NCI-H748 (cell line): ENCODE measurements at regions not wholly inside any gene's neighbourhood (a gene's known extent, or its start where the extent isn't known, plus 50 kb on each side); places are given as distances from the start of the nearest gene placed in this dataset.
A peak's percentile ranks its signal among the peaks of the same experiment; 100 is the strongest.

Experiments used
- DNase-seq: peaks from one replicate; lab custom pipeline; 2025; ENCODE audit not compliant: unreplicated experiment; lab: John Stamatoyannopoulos, UW

GRCh38 chr13:85666356-85666755 is 132.9 kb downstream of the SLITRK6 start:
- DNase-seq: peak; percentile 80

GRCh38 chr13:85665286-85665685 is 133.9 kb downstream of the SLITRK6 start:
- peak; percentile 35 for DNase-seq

- DNase-seq: no peak
Observed at GRCh38 chr13:85663856-85664255, 135.4 kb downstream of the SLITRK6 start.

GRCh38 chr13:85662186-85662585 is 137.0 kb downstream of the SLITRK6 start:
- no peak for DNase-seq

- no peak for DNase-seq
Observed at GRCh38 chr13:85661675-85662074, 137.5 kb downstream of the SLITRK6 start.

- DNase-seq: no peak
Observed at GRCh38 chr13:85659493-85659892, 139.7 kb downstream of the SLITRK6 start.

- DNase-seq: peak; percentile 68
Observed at GRCh38 chr13:85657942-85658341, 141.3 kb downstream of the SLITRK6 start.

- no peak for DNase-seq
Observed at GRCh38 chr13:85655040-85655439, 144.2 kb downstream of the SLITRK6 start.

- no peak for DNase-seq
Observed at GRCh38 chr13:85654227-85654626, 145.0 kb downstream of the SLITRK6 start.

- no peak for DNase-seq
Observed at GRCh38 chr13:85653681-85654080, 145.5 kb downstream of the SLITRK6 start.

- DNase-seq: no peak
Observed at GRCh38 chr13:85652491-85652890, 146.7 kb downstream of the SLITRK6 start.

GRCh38 chr13:85651440-85651839 is 147.8 kb downstream of the SLITRK6 start:
- DNase-seq: no peak

- peak; percentile 34 for DNase-seq
Observed at GRCh38 chr13:85650613-85651012, 148.6 kb downstream of the SLITRK6 start.

- DNase-seq: no peak
Observed at GRCh38 chr13:85640727-85641126, 158.5 kb downstream of the SLITRK6 start.

GRCh38 chr13:85638815-85639393 is 160.3 kb downstream of the SLITRK6 start:
- no peak for DNase-seq

- DNase-seq: no peak
Observed at GRCh38 chr13:85638265-85638664, 161.0 kb downstream of the SLITRK6 start.

- no peak for DNase-seq
Observed at GRCh38 chr13:85632526-85633195, 166.6 kb downstream of the SLITRK6 start.

- DNase-seq: no peak
Observed at GRCh38 chr13:85631801-85632200, 167.4 kb downstream of the SLITRK6 start.

GRCh38 chr13:85626603-85627002 is 172.6 kb downstream of the SLITRK6 start:
- no peak for DNase-seq

- DNase-seq: no peak
Observed at GRCh38 chr13:85619321-85619720, 179.9 kb downstream of the SLITRK6 start.

GRCh38 chr13:85618521-85618920 is 180.7 kb downstream of the SLITRK6 start:
- no peak for DNase-seq

- no peak for DNase-seq
Observed at GRCh38 chr13:85616275-85616674, 182.9 kb downstream of the SLITRK6 start.

- DNase-seq: no peak
Observed at GRCh38 chr13:85615031-85615430, 184.2 kb downstream of the SLITRK6 start.
